ENCODE measurements at regions not wholly inside any gene's neighbourhood (a gene's known extent, or its start where the extent isn't known, plus 50 kb on each side); places are given as distances from the start of the nearest gene placed in this dataset.

DNA sequence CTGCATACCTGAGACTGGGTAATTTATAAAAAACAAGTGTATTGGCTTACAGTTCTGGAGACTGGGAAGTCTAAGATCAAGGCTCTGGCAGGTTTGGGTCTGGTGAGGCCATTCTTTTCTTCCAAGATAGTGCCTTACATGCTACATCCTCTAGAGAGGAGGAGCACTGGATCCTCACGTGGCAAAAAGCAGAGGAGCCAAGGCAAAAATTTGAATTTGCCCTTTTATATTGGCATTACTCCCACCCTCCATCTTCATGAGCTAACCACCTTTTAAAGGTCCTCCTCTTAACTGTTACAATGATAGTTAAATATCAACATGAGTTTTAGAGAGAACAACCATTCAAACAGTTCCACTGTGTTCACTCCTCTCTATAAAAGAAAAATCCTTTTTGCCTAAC is 286.3 kb upstream of the SEL1L start:
- TF ChIP-seq, protein P1, sequence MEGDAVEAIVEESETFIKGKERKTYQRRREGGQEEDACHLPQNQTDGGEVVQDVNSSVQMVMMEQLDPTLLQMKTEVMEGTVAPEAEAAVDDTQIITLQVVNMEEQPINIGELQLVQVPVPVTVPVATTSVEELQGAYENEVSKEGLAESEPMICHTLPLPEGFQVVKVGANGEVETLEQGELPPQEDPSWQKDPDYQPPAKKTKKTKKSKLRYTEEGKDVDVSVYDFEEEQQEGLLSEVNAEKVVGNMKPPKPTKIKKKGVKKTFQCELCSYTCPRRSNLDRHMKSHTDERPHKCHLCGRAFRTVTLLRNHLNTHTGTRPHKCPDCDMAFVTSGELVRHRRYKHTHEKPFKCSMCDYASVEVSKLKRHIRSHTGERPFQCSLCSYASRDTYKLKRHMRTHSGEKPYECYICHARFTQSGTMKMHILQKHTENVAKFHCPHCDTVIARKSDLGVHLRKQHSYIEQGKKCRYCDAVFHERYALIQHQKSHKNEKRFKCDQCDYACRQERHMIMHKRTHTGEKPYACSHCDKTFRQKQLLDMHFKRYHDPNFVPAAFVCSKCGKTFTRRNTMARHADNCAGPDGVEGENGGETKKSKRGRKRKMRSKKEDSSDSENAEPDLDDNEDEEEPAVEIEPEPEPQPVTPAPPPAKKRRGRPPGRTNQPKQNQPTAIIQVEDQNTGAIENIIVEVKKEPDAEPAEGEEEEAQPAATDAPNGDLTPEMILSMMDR (IDR thresholded peaks at IDR 0.05) = no peak
- TF ChIP-seq POLR2A (IDR thresholded peaks at IDR 0.05) = no peak
